ENCODE measurements at regions not wholly inside any gene's neighbourhood (a gene's known extent, or its start where the extent isn't known, plus 50 kb on each side); places are given as distances from the start of the nearest gene placed in this dataset.
A peak's percentile ranks its signal among the peaks of the same experiment; 100 is the strongest.
"Not testable (repeated sequence)": the region's sequence is repeated elsewhere in the genome, so short reads cannot be mapped to it uniquely, and the experiment has no call there.

- DNase-seq (ENCODE audit: low read depth, low spot score): no peak
Measured at GRCh38 chr9:89929673-89930480, 325.1 kb downstream of the GADD45G start.

GRCh38 chr9:89933578-89933977 is 328.8 kb downstream of the GADD45G start:
- no peak for DNase-seq (ENCODE audit: low read depth, low spot score)

GRCh38 chr9:89935115-89935514 is 330.3 kb downstream of the GADD45G start:
- no peak for DNase-seq (ENCODE audit: low read depth, low spot score)

- DNase-seq (ENCODE audit: low read depth, low spot score): no peak
Measured at GRCh38 chr9:89935801-89936200, 331.0 kb downstream of the GADD45G start.

- DNase-seq (ENCODE audit: low read depth, low spot score): no peak
Measured at GRCh38 chr9:89937051-89937450, 332.2 kb downstream of the GADD45G start.

- no peak for DNase-seq (ENCODE audit: low read depth, low spot score)
Measured at GRCh38 chr9:89939181-89939580, 334.4 kb downstream of the GADD45G start.

GRCh38 chr9:89939626-89940292 is 334.9 kb downstream of the GADD45G start:
- DNase-seq (ENCODE audit: low read depth, low spot score): no peak

- DNase-seq (ENCODE audit: low read depth, low spot score): peak; percentile 26
Measured at GRCh38 chr9:89940625-89941024, 335.8 kb downstream of the GADD45G start.

- peak; percentile 81 for DNase-seq (ENCODE audit: low read depth, low spot score)
Measured at GRCh38 chr9:89941875-89942274, 337.1 kb downstream of the GADD45G start.

- no peak for DNase-seq (ENCODE audit: low read depth, low spot score)
Measured at GRCh38 chr9:89942643-89943042, 337.8 kb downstream of the GADD45G start.

GRCh38 chr9:89943309-89943708 is 338.5 kb downstream of the GADD45G start:
- DNase-seq (ENCODE audit: low read depth, low spot score): no peak

- DNase-seq (ENCODE audit: low read depth, low spot score): no peak
Measured at GRCh38 chr9:89943728-89944127, 338.9 kb downstream of the GADD45G start.

GRCh38 chr9:89945133-89945532 is 340.3 kb downstream of the GADD45G start:
- DNase-seq (ENCODE audit: low read depth, low spot score): no peak

GRCh38 chr9:89946741-89947140 is 341.9 kb downstream of the GADD45G start:
- DNase-seq (ENCODE audit: low read depth, low spot score): no peak

GRCh38 chr9:89949111-89949510 is 344.3 kb downstream of the GADD45G start:
- DNase-seq (ENCODE audit: low read depth, low spot score): no peak

GRCh38 chr9:89951675-89952074 is 346.9 kb downstream of the GADD45G start:
- no peak for DNase-seq (ENCODE audit: low read depth, low spot score)

GRCh38 chr9:89952401-89952800 is 347.6 kb downstream of the GADD45G start:
- no peak for DNase-seq (ENCODE audit: low read depth, low spot score)

- DNase-seq (ENCODE audit: low read depth, low spot score): not testable (repeated sequence)
Measured at GRCh38 chr9:89953263-89953662, 348.5 kb downstream of the GADD45G start.

- no peak for DNase-seq (ENCODE audit: low read depth, low spot score)
Measured at GRCh38 chr9:89953824-89954615, 349.2 kb downstream of the GADD45G start.

- DNase-seq (ENCODE audit: low read depth, low spot score): no peak
Measured at GRCh38 chr9:89955144-89955543, 350.3 kb downstream of the GADD45G start.

GRCh38 chr9:89955626-89956025 is 350.8 kb downstream of the GADD45G start:
- no peak for DNase-seq (ENCODE audit: low read depth, low spot score)

- no peak for DNase-seq (ENCODE audit: low read depth, low spot score)
Measured at GRCh38 chr9:89956331-89956730, 351.5 kb downstream of the GADD45G start.
